Caco-2 (cell line): ENCODE measurements at regions not wholly inside any gene's neighbourhood (a gene's known extent, or its start where the extent isn't known, plus 50 kb on each side); places are given as distances from the start of the nearest gene placed in this dataset.

ENCODE experiments used
- BruUV-seq: library from RNA; stranded (reverse); fragments of 400-500 nt; replicated peaks from 2 replicates; lab custom pipeline; 2021; lab: Mats Ljungman, UMichigan
- CTCF ChIA-PET: fragments of 300-600 bp; sonication (Branson Sonifier 250); formaldehyde crosslinking; loops from one replicate; lab custom pipeline; 2022; ENCODE audit warnings: antibody characterized with exemption; lab: Charles Lee
- POLR2A ChIA-PET: fragments of 300-600 bp; sonication (Branson Sonifier 250); formaldehyde crosslinking; loops from one replicate; lab custom pipeline; 2022; ENCODE audit warnings: antibody characterized with exemption; lab: Charles Lee
- DNase-seq, 2 experiments: peaks; one replicate each; pipeline versions ENCODE4 v3.0.0 to v3.0.0-alpha.2; 2020 to 2022
- H3K27me3 ChIP-seq: replicated peaks from 2 replicates; pipeline ENCODE4 v1.6.0; 2011; ENCODE audit warnings: low read length; ENCODE audit not compliant: control insufficient read depth, insufficient read depth
- H3K36me3 ChIP-seq: 2 replicates; pipeline ENCODE4 v1.5.1; 2011; ENCODE audit warnings: low read length; ENCODE audit not compliant: control insufficient read depth, insufficient read depth
- H3K4me1 ChIP-seq: fragments of 250-450 bp; sonication (Bioruptor Pico); 2 replicates; pipeline ENCODE4 v1.5.1; 2020; ENCODE audit warnings: mild to moderate bottlenecking
- H3K4me3 ChIP-seq: 2 replicates; pipeline ENCODE4 v1.5.1; 2011; ENCODE audit warnings: low read depth, mild to moderate bottlenecking, control low read depth, low read length
- H3K9me3 ChIP-seq: fragments of 250-450 bp; sonication (Bioruptor Pico); 2 replicates; pipeline ENCODE4 v1.5.1; 2020; ENCODE audit warnings: mild to moderate bottlenecking, moderate library complexity
- H3K27ac Mint-ChIP-seq: one replicate; pipeline ENCODE4 v1.8.0; 2022; ENCODE audit warnings: mixed read lengths; ENCODE audit not compliant: unreplicated experiment
- H3K27me3 Mint-ChIP-seq: one replicate; pipeline ENCODE4 v1.8.0; 2022; ENCODE audit warnings: mixed read lengths; ENCODE audit not compliant: insufficient read depth, unreplicated experiment
- H3K36me3 Mint-ChIP-seq: one replicate; pipeline ENCODE4 v1.8.0; 2022; ENCODE audit warnings: mild to moderate bottlenecking, mixed read lengths; ENCODE audit not compliant: insufficient read depth, unreplicated experiment
- H3K4me1 Mint-ChIP-seq: one replicate; pipeline ENCODE4 v1.8.0; 2022; ENCODE audit warnings: low read depth, mixed read lengths; ENCODE audit not compliant: unreplicated experiment
- H3K4me3 Mint-ChIP-seq: one replicate; pipeline ENCODE4 v1.8.0; 2022; ENCODE audit warnings: mild to moderate bottlenecking, moderate library complexity, mixed read lengths; ENCODE audit not compliant: unreplicated experiment
- H3K9me3 Mint-ChIP-seq: one replicate; pipeline ENCODE4 v1.8.0; 2022; ENCODE audit warnings: mixed read lengths; ENCODE audit not compliant: unreplicated experiment
- CTCF ChIP-seq, 2 experiments: fragments of 200-600 bp in 1 of 2; IDR thresholded peaks; 1 replicate in 1 of 2; 2 replicates in 1 of 2; pipeline versions ENCODE4 v1.5.1 to v1.8.0; 2011 to 2022; ENCODE audit warnings: antibody characterized with exemption in 1 of 2, control low read depth in 1 of 2, inconsistent platforms in 1 of 2, low read depth in 1 of 2, low read length in 1 of 2, mild to moderate bottlenecking in 1 of 2, moderate library complexity in 1 of 2; ENCODE audit not compliant: insufficient read depth in 1 of 2, severe bottlenecking in 1 of 2, unreplicated experiment in 1 of 2
- intact Hi-C: fragments of 100-400 bp; cut with micrococcal nuclease; formaldehyde crosslinking; loops from one replicate; pipeline ENCODE4 v1.10.0; 2022; ENCODE audit not compliant: unreplicated experiment

- no TSS peak for BruUV-seq
- Mint-ChIP-seq H3K27me3 (no peaks in the 10 kb centered on the region), H3K4me1 (peaks cover 13% of the 10 kb centered on the region), H3K4me3 (no peak overlapping the region), H3K27ac (no peak overlapping the region), H3K36me3 (no peaks in the 10 kb centered on the region), H3K9me3 (no peaks in the 10 kb centered on the region)
- intact Hi-C loops = loop anchor here (10.0 kb wide), 1 partner anchor 295 kb away; no protein-coding TSS in a partner anchor
- no peak for DNase-seq
- peaks cover 11% of the 10 kb centered on the region; the same call in 1 of the 2 replicates for H3K4me1 ChIP-seq
- no peaks in the 10 kb centered on the region for H3K9me3 ChIP-seq
- no peaks in the 10 kb centered on the region for H3K27me3 ChIP-seq
- POLR2A ChIA-PET = no interaction called here
- no peaks in the 10 kb centered on the region for H3K36me3 ChIP-seq
- CTCF ChIA-PET = interaction anchor here (0.6 kb wide), 1 partner anchor 174 kb away, joined by 4 read pairs; no protein-coding TSS in a partner anchor
- H3K4me3 ChIP-seq = no peak overlapping the region
- no peak for TF ChIP-seq CTCF (IDR thresholded peaks at IDR 0.05; ENCODE audit: insufficient read depth in 1 of 2, low read depth in 1 of 2, low read length in 1 of 2, severe bottlenecking in 1 of 2, unreplicated experiment in 1 of 2)
Observed at GRCh38 chr12:89839444-89839843, 130.8 kb upstream of the ATP2B1 start.

- intact Hi-C loops = loop anchor here (10.0 kb wide), 1 partner anchor 294 kb away; no protein-coding TSS in a partner anchor
- H3K9me3 ChIP-seq = no peaks in the 10 kb centered on the region
- H3K36me3 ChIP-seq = no peaks in the 10 kb centered on the region
- Mint-ChIP-seq H3K36me3 (no peaks in the 10 kb centered on the region), H3K4me1 (peaks cover 13% of the 10 kb centered on the region), H3K27ac (no peak overlapping the region), H3K27me3 (no peaks in the 10 kb centered on the region), H3K4me3 (no peak overlapping the region), H3K9me3 (no peaks in the 10 kb centered on the region)
- no peak for DNase-seq
- no TSS peak for BruUV-seq
- no peak for TF ChIP-seq CTCF (IDR thresholded peaks at IDR 0.05; ENCODE audit: insufficient read depth in 1 of 2, low read depth in 1 of 2, low read length in 1 of 2, severe bottlenecking in 1 of 2, unreplicated experiment in 1 of 2)
- ChIA-PET POLR2A (no interaction called here), CTCF (interaction anchor here (0.6 kb wide), 1 partner anchor 175 kb away, joined by 4 read pairs; no protein-coding TSS in a partner anchor)
- H3K4me1 ChIP-seq = peaks cover 11% of the 10 kb centered on the region; the same call in 1 of the 2 replicates
- H3K4me3 ChIP-seq = no peak overlapping the region
- H3K27me3 ChIP-seq = no peaks in the 10 kb centered on the region
Observed at GRCh38 chr12:89838833-89839232, 130.2 kb upstream of the ATP2B1 start.

GRCh38 chr12:89836026-89836425 lies 127.4 kb upstream of the ATP2B1 start:
- Mint-ChIP-seq H3K4me3 (no peak overlapping the region), H3K27ac (no peak overlapping the region), H3K9me3 (no peaks in the 10 kb centered on the region), H3K4me1 (peaks cover 13% of the 10 kb centered on the region), H3K36me3 (no peaks in the 10 kb centered on the region), H3K27me3 (no peaks in the 10 kb centered on the region)
- H3K4me1 ChIP-seq = peaks cover 20% of the 10 kb centered on the region
- H3K9me3 ChIP-seq = no peaks in the 10 kb centered on the region
- no peaks in the 10 kb centered on the region for H3K27me3 ChIP-seq
- H3K4me3 ChIP-seq = no peak overlapping the region
- BruUV-seq = no TSS peak
- ChIA-PET CTCF (no interaction called here), POLR2A (no interaction called here)
- no peak for DNase-seq
- intact Hi-C loops = loop anchor here (10.0 kb wide), 1 partner anchor 291 kb away; no protein-coding TSS in a partner anchor
- H3K36me3 ChIP-seq = no peaks in the 10 kb centered on the region
- TF ChIP-seq CTCF (IDR thresholded peaks at IDR 0.05; ENCODE audit: insufficient read depth in 1 of 2, low read depth in 1 of 2, low read length in 1 of 2, severe bottlenecking in 1 of 2, unreplicated experiment in 1 of 2) = no peak
